Vagina (tissue), 2 donors: ENCODE measurements at regions not wholly inside any gene's neighbourhood (a gene's known extent, or its start where the extent isn't known, plus 50 kb on each side); places are given as distances from the start of the nearest gene placed in this dataset.

Source experiments
- CTCF ChIP-seq, 3 experiments: fragments of 450-650 bp in 2 of 3; fragments of 200-600 bp in 1 of 3; sonication (generic) in 1 of 3; IDR thresholded peaks; one replicate each; pipeline ENCODE4 v1.5.1; 2017 to 2019; ENCODE audit warnings: antibody characterized with exemption in 3 of 3, mild to moderate bottlenecking in 2 of 3, moderate library complexity in 2 of 3
- POLR2A ChIP-seq, 2 donors: fragments of 450-650 bp; IDR thresholded peaks; one replicate each; pipeline ENCODE4 v1.6.1; 2017; ENCODE audit warnings: antibody characterized with exemption in 2 of 2, mild to moderate bottlenecking in 2 of 2, moderate library complexity in 2 of 2
- POLR2AphosphoS5 ChIP-seq, 2 donors: sonication (generic); formaldehyde crosslinking; IDR thresholded peaks; one replicate each; pipeline ENCODE4 v1.9.0; 2017; ENCODE audit warnings: antibody characterized with exemption in 2 of 2, mild to moderate bottlenecking in 2 of 2, low read depth in 1 of 2; ENCODE audit not compliant: insufficient read depth in 1 of 2

DNA sequence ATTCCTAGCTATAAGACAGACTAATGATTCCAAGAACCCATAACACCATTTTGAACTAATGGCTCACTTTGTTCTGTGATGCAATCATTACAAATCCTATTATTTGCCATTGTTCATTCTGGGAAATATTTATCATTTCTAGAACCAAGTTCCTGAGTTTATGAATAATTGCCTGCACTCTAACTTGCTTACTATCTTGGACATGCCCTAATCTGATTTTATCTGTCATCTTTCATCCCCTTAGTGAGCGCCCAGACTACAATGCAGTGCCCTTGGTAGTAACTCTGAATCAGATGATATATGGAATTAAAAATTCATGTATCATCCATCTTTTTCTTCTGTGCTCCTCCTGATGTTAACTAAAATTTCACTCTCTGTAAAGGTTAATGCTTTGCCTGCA lies 703.1 kb upstream of the MDGA2 start:
- TF ChIP-seq POLR2A (IDR thresholded peaks at IDR 0.05): no peak
- TF ChIP-seq CTCF (IDR thresholded peaks at IDR 0.05): no peak
- no peak for TF ChIP-seq POLR2AphosphoS5 (IDR thresholded peaks at IDR 0.05; ENCODE audit: insufficient read depth in 1 of 2, low read depth in 1 of 2)
